DMS53 treated with DMSO at 0.1 percent for 48 hours (cell line): ENCODE measurements at regions not wholly inside any gene's neighbourhood (a gene's known extent, or its start where the extent isn't known, plus 50 kb on each side); places are given as distances from the start of the nearest gene placed in this dataset.

Experiments
- DNase-seq: peaks from one replicate; lab custom pipeline; 2025; ENCODE audit not compliant: unreplicated experiment; lab: John Stamatoyannopoulos, UW

GRCh38 chr5:167440846-167441245 is 850.6 kb upstream of the WWC1 start:
- DNase-seq, result no peak

GRCh38 chr5:167442922-167443321 is 848.5 kb upstream of the WWC1 start:
- DNase-seq, result no peak

- DNase-seq, result no peak
These were observed 843.7 kb upstream of the WWC1 start for GRCh38 chr5:167447466-167448375.

GRCh38 chr5:167448376-167448775 is 843.1 kb upstream of the WWC1 start:
- no peak for DNase-seq

GRCh38 chr5:167451076-167451475 is 840.4 kb upstream of the WWC1 start:
- DNase-seq, result no peak

GRCh38 chr5:167452136-167452535 is 839.3 kb upstream of the WWC1 start:
- DNase-seq, result no peak

- no peak for DNase-seq
These were observed 838.0 kb upstream of the WWC1 start for GRCh38 chr5:167453246-167454030.

- no peak for DNase-seq
These were observed 833.0 kb upstream of the WWC1 start for GRCh38 chr5:167458412-167458811.

GRCh38 chr5:167460449-167461020 is 830.9 kb upstream of the WWC1 start:
- no peak for DNase-seq

- no peak for DNase-seq
These were observed 827.5 kb upstream of the WWC1 start for GRCh38 chr5:167463939-167464338.

- no peak for DNase-seq
These were observed 824.5 kb upstream of the WWC1 start for GRCh38 chr5:167466992-167467391.

- no peak for DNase-seq
These were observed 818.8 kb upstream of the WWC1 start for GRCh38 chr5:167472566-167473108.

GRCh38 chr5:167478188-167478587 is 813.3 kb upstream of the WWC1 start:
- no peak for DNase-seq

- no peak for DNase-seq
These were observed 811.7 kb upstream of the WWC1 start for GRCh38 chr5:167479779-167480178.

GRCh38 chr5:167481345-167481744 is 810.1 kb upstream of the WWC1 start:
- no peak for DNase-seq

- no peak for DNase-seq
These were observed 808.9 kb upstream of the WWC1 start for GRCh38 chr5:167482555-167482954.

GRCh38 chr5:167485061-167485774 is 806.2 kb upstream of the WWC1 start:
- no peak for DNase-seq

- no peak for DNase-seq
These were observed 803.1 kb upstream of the WWC1 start for GRCh38 chr5:167488371-167488770.

- no peak for DNase-seq
These were observed 802.2 kb upstream of the WWC1 start for GRCh38 chr5:167489202-167489601.

- DNase-seq, result no peak
These were observed 787.3 kb upstream of the WWC1 start for GRCh38 chr5:167503926-167504720.
